Mucosa of descending colon (tissue), 3 donors: ENCODE measurements at regions not wholly inside any gene's neighbourhood (a gene's known extent, or its start where the extent isn't known, plus 50 kb on each side); places are given as distances from the start of the nearest gene placed in this dataset.
"Not testable (repeated sequence)": the region's sequence is repeated elsewhere in the genome, so short reads cannot be mapped to it uniquely, and the experiment has no call there.

Experiments
- ATAC-seq: fragments of 200-7000 bp; cut with Tn5 transposase; one replicate; pipeline ENCODE4 v1.9.1; 2020; ENCODE audit warnings: mild to moderate bottlenecking, moderate library complexity
- DNase-seq, 3 donors: peaks; one replicate each; pipeline ENCODE4 v3.0.0-alpha.2; 2020
- H3K36me3 ChIP-seq: fragments of 200-600 bp; one replicate; pipeline ENCODE4 v1.8.0; 2021; ENCODE audit warnings: low read depth, mild to moderate bottlenecking
- H3K4me1 ChIP-seq: fragments of 200-600 bp; one replicate; pipeline ENCODE4 v1.8.0; 2021; ENCODE audit warnings: low read depth, mild to moderate bottlenecking
- H3K4me3 ChIP-seq: fragments of 200-600 bp; one replicate; pipeline ENCODE4 v1.8.0; 2021; ENCODE audit warnings: mild to moderate bottlenecking
- H3K9me3 ChIP-seq: fragments of 200-600 bp; one replicate; pipeline ENCODE4 v1.8.0; 2021; ENCODE audit warnings: mild to moderate bottlenecking
- intact Hi-C, 2 donors: fragments of 100-400 bp; cut with DNase I in 1 of 2; cut with micrococcal nuclease in 1 of 2; formaldehyde crosslinking; loops; one replicate each; pipeline versions ENCODE4 v1.11.0 to v1.11.1; 2022; cut with DNase I, micrococcal nuclease
- TF ChIP-seq, protein P1 (sequence below): fragments of 200-600 bp; IDR thresholded peaks from one replicate; pipeline ENCODE4 v1.8.0; 2022; ENCODE audit warnings: antibody characterized with exemption, mild to moderate bottlenecking
- donor health status: DM: no; HTN: no; CAD: no; lungs with moderate emphysema.
- donor health status: DM: no; HTN: no; CAD: no.
- donor health status: DM: no; HTN: yes; CAD: no.

DNA sequence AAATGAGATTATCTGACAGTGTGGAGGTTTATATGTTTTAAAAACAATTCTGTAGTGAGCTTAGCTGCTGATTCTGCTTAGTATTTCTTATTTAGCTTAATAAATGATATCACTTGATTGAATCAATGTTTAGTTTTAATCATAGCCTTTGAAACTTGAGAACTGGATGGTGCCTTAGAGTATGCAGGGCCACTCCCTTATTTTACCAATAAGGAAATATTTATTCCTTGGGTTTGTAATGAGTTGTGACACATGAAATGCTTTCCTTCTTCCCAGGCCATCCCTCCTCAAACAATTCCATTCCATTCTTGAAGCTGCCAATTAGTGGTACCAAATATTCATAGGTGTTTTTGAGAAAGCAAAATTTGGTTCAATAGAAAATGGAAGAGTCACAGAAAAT, 183.8 kb upstream of the DCC start:
- Histone ChIP-seq H3K4me3 (no peak overlapping the region), H3K36me3 (no peaks in the 10 kb centered on the region), H3K4me1 (no peaks in the 10 kb centered on the region), H3K9me3 (peaks cover 8% of the 10 kb centered on the region)
- no peak for DNase-seq
- intact Hi-C loops: no loop called here
- ATAC-seq: no peak
- TF ChIP-seq, protein P1, sequence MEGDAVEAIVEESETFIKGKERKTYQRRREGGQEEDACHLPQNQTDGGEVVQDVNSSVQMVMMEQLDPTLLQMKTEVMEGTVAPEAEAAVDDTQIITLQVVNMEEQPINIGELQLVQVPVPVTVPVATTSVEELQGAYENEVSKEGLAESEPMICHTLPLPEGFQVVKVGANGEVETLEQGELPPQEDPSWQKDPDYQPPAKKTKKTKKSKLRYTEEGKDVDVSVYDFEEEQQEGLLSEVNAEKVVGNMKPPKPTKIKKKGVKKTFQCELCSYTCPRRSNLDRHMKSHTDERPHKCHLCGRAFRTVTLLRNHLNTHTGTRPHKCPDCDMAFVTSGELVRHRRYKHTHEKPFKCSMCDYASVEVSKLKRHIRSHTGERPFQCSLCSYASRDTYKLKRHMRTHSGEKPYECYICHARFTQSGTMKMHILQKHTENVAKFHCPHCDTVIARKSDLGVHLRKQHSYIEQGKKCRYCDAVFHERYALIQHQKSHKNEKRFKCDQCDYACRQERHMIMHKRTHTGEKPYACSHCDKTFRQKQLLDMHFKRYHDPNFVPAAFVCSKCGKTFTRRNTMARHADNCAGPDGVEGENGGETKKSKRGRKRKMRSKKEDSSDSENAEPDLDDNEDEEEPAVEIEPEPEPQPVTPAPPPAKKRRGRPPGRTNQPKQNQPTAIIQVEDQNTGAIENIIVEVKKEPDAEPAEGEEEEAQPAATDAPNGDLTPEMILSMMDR: no peak

DNA sequence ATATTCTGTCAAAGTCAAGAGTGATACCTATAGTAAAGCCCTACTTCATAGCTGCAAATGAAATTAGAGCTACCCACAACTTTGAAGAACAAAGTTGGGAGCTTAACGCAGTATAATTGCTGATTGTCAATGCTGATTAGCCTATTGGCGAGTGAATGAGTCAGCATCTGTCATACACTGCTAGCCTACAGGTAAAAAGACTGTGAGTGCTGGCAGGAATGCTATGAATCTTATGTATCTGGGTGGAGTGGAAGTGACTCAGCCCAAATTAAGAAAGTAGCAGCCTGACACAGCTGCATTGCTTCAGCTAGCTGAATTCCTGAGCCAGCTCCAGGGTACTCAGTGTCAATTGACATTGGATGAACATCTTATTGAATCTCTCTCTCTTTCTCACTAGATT, 179.4 kb upstream of the DCC start:
- ATAC-seq (no peak), DNase-seq (no peak)
- no peaks in the 10 kb centered on the region for H3K36me3 ChIP-seq
- no peaks in the 10 kb centered on the region for H3K4me1 ChIP-seq
- H3K9me3 ChIP-seq: peaks cover 21% of the 10 kb centered on the region
- H3K4me3 ChIP-seq: no peak overlapping the region
- intact Hi-C loops: no loop called here
- TF ChIP-seq, protein P1: no peak

DNA sequence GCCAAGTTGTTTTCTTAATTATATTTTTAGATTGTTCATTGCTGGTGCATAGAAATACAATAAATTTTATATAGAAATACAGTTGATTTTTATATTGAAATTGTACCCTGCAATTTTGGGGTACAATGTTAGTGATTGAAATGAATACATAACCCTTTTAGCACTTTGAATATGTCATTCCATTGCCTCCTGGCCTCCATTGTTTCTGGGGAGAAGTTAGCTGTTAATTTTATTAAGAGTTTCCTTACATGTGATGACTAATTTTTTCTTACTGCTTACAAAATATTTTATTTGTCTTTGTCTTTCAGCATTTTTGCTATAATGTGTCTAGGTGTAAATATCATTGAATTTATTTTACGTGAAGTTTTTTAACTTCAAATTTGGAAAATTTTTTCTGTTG, 176.5 kb upstream of the DCC start:
- Histone ChIP-seq H3K36me3 (no peaks in the 10 kb centered on the region), H3K9me3 (peaks cover 21% of the 10 kb centered on the region), H3K4me3 (no peak overlapping the region), H3K4me1 (no peaks in the 10 kb centered on the region)
- ATAC-seq: no peak
- TF ChIP-seq, protein P1: no peak
- intact Hi-C loops: no loop called here
- no peak for DNase-seq

DNA sequence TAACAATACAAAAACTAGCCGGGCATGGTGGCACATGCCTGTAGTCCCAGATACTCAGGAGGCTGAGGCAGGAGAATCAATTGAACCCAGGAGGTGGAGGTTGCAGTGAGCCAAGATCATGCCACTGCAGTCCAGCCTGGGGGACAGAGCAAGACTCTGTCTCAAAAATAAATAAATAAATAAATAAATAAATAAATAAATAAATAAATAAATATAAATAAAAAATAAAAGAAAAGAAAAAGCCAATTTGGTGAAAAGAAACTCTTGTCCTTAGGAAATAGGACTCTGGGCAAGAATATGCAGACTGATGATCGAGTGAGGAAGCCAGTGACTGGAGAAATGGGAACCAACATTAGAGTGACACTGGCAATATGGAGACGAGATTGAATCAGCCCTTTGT, 171.9 kb upstream of the DCC start:
- intact Hi-C loops, ATAC-seq, DNase-seq, H3K4me1 ChIP-seq, H3K4me3 ChIP-seq, H3K36me3 ChIP-seq, H3K9me3 ChIP-seq: not testable (repeated sequence)

DNA sequence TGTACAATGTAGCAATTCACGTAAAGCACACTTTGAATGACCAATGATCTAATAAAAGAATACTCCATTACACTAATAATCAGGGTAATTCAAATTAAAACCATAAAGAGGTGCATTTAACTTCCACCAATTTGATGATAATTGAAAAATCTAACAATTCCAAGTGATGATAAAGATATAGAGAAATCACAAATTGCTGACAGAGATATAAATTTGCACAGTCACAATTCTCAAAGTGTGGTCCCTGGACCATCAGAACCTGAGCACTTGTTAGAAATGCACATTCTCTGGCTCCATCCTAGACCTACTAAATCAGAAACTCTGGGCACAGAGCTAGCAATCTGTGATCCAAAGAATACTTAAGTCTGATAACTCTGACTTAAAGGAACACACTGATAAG, 165.8 kb upstream of the DCC start:
- ATAC-seq (no peak), DNase-seq (no peak)
- TF ChIP-seq, protein P1: no peak
- no peaks in the 10 kb centered on the region for H3K4me1 ChIP-seq
- intact Hi-C loops: no loop called here
- H3K9me3 ChIP-seq: no peaks in the 10 kb centered on the region
- no peak overlapping the region for H3K4me3 ChIP-seq
- H3K36me3 ChIP-seq: no peaks in the 10 kb centered on the region

DNA sequence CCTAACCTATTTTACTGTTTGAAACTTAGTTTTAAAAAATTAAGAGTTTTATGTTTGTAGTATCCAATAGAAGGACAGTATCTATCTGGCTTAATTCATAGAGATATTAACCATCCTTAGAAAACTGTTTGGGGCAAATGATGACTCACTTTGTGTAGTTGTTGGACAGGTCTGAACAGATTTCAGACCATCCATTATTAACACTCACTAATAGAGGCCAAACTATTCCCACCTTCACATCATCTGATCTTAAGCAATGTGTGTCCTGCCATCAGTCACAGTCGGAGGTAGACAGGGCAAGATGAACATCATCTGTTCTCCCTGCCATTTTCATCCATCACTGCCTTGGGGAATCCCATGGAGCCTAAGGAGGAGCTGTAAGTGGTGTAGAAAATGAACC, 164.6 kb upstream of the DCC start:
- DNase-seq: no peak
- TF ChIP-seq, protein P1: no peak
- Histone ChIP-seq H3K4me1 (no peaks in the 10 kb centered on the region), H3K36me3 (no peaks in the 10 kb centered on the region), H3K4me3 (no peak overlapping the region), H3K9me3 (no peaks in the 10 kb centered on the region)
- ATAC-seq: no peak
- intact Hi-C loops: no loop called here
